ENCODE measurements at regions not wholly inside any gene's neighbourhood (a gene's known extent, or its start where the extent isn't known, plus 50 kb on each side); places are given as distances from the start of the nearest gene placed in this dataset.

GRCh38 chr18:51807336-51807735 is 532.7 kb upstream of the DCC start:
- TF ChIP-seq CTCF (IDR thresholded peaks at IDR 0.05) (no peak), EP300 (IDR thresholded peaks at IDR 0.05; ENCODE audit: borderline replicate concordance in 1 of 2, low read depth in 1 of 2, low read length in 1 of 2) (no peak), MXI1 (IDR thresholded peaks at IDR 0.05; ENCODE audit: low read depth, low read length) (no peak), REST (IDR thresholded peaks at IDR 0.05; ENCODE audit: low read depth, low read length) (no peak), POLR2AphosphoS5 (IDR thresholded peaks at IDR 0.05; ENCODE audit: low read depth, low read length) (no peak), CHD2 (IDR thresholded peaks at IDR 0.05; ENCODE audit: low read length, partially characterized antibody) (no peak)

All from SK-N-SH (cell line).